ENCODE measurements at regions not wholly inside any gene's neighbourhood (a gene's known extent, or its start where the extent isn't known, plus 50 kb on each side); places are given as distances from the start of the nearest gene placed in this dataset.

DNA sequence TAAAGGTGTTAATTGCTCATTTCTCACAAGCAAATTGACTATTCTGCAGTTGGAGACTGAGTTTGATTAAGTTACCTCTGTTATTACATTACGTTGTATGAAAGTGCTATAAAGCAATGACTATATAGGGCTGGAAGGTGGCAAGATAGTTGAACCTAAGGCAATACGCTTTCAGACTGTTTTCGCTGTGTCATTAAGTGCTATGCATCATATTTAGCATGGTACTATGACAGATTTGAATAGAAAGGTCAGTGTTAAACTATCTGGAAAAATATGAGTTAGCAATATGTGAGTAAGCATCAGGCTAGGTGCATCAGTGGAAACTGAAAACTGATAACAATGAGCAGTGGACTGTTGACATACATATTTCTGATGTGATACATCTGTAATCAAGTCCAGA lies 206.0 kb upstream of the ARHGAP24 start:
- 81 to 87% (median 86%) methylated on average over 3 of the region's 3 CpGs for WGBS, 3 donors
- no peaks in the 10 kb centered on the region for H3K4me1 ChIP-seq (ENCODE audit: insufficient read depth)
- DNase-seq = no peak
- intact Hi-C loops (cut with DNase I) = no loop called here
- H3K4me3 ChIP-seq = no peak overlapping the region
- H3K27me3 ChIP-seq = no peaks in the 10 kb centered on the region
- H3K9me3 ChIP-seq = no peaks in the 10 kb centered on the region
- TF ChIP-seq POLR2A (IDR thresholded peaks at IDR 0.05) = no peak
- TF ChIP-seq, protein P1, sequence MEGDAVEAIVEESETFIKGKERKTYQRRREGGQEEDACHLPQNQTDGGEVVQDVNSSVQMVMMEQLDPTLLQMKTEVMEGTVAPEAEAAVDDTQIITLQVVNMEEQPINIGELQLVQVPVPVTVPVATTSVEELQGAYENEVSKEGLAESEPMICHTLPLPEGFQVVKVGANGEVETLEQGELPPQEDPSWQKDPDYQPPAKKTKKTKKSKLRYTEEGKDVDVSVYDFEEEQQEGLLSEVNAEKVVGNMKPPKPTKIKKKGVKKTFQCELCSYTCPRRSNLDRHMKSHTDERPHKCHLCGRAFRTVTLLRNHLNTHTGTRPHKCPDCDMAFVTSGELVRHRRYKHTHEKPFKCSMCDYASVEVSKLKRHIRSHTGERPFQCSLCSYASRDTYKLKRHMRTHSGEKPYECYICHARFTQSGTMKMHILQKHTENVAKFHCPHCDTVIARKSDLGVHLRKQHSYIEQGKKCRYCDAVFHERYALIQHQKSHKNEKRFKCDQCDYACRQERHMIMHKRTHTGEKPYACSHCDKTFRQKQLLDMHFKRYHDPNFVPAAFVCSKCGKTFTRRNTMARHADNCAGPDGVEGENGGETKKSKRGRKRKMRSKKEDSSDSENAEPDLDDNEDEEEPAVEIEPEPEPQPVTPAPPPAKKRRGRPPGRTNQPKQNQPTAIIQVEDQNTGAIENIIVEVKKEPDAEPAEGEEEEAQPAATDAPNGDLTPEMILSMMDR (IDR thresholded peaks at IDR 0.05) = no peak
- TF ChIP-seq EP300 (IDR thresholded peaks at IDR 0.05) = no peak
- H3K27ac ChIP-seq = no peak overlapping the region
- H3K36me3 ChIP-seq = no peaks in the 10 kb centered on the region

- Histone ChIP-seq H3K4me1 (ENCODE audit: insufficient read depth) (no peaks in the 10 kb centered on the region), H3K27me3 (no peaks in the 10 kb centered on the region), H3K9me3 (no peaks in the 10 kb centered on the region), H3K27ac (no peak overlapping the region), H3K36me3 (no peaks in the 10 kb centered on the region), H3K4me3 (no peak overlapping the region)
- 89 to 92% (median 90%) methylated on average over 4 of the region's 4 CpGs for WGBS, 3 donors
- intact Hi-C loops (cut with DNase I) = no loop called here
- DNase-seq = no peak
- TF ChIP-seq POLR2A (IDR thresholded peaks at IDR 0.05) (no peak), EP300 (IDR thresholded peaks at IDR 0.05) (no peak)
- TF ChIP-seq, protein P1 (IDR thresholded peaks at IDR 0.05) = no peak
Observed at GRCh38 chr4:85274955-85275354, 200.0 kb upstream of the ARHGAP24 start.

DNA sequence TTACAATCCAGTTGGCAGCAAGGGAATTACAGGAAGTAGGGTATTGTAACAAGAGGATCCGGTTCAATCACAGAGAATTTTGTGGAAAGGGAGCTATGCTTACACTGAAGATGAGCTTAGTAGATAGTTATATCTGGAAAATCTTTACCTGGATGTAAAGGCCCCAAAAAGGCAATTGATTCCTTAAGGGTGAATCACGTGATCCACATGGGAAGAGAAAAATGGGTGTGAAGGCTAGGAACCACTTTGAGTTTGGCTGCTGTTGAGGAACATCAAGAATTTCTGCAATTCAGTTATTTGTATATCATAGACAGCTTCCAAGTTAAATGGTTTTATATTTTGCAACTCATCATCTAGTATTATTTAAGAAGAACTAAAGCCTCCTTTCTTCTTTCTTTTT lies 194.0 kb upstream of the ARHGAP24 start:
- no peaks in the 10 kb centered on the region for H3K36me3 ChIP-seq
- TF ChIP-seq, protein P1 (IDR thresholded peaks at IDR 0.05) = no peak
- no peak for TF ChIP-seq EP300 (IDR thresholded peaks at IDR 0.05)
- TF ChIP-seq POLR2A (IDR thresholded peaks at IDR 0.05) = no peak
- no peak overlapping the region for H3K4me3 ChIP-seq
- DNase-seq = no peak
- no peaks in the 10 kb centered on the region for H3K9me3 ChIP-seq
- 77 to 82% (median 79%) methylated on average over 2 of the region's 2 CpGs for WGBS, 3 donors
- intact Hi-C loops (cut with DNase I) = no loop called here
- H3K27ac ChIP-seq = no peak overlapping the region
- no peaks in the 10 kb centered on the region for H3K4me1 ChIP-seq (ENCODE audit: insufficient read depth)
- H3K27me3 ChIP-seq = no peaks in the 10 kb centered on the region

DNA sequence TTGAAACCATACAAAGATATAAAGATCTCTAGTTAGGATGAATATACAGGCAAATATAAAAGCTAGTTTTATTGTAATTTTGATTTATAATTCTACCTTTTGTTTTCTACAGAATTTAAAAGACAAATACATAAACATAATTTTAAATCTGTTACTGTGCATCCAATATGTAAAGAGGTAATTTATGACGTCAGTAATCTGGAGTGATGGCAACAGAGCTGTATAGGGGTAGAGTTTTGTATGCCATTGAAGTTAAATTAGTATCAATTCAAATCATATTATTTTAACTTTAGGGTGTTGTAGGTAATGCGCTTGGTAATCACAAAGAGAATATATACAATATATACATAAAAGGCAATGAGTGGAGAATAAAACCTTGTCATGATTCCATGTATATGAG lies 183.7 kb upstream of the ARHGAP24 start:
- 73 to 90% (median 90%) methylated on average over 2 of the region's 2 CpGs for WGBS, 3 donors
- H3K36me3 ChIP-seq = no peaks in the 10 kb centered on the region
- intact Hi-C loops (cut with DNase I) = no loop called here
- no peaks in the 10 kb centered on the region for H3K4me1 ChIP-seq (ENCODE audit: insufficient read depth)
- no peak overlapping the region for H3K4me3 ChIP-seq
- H3K9me3 ChIP-seq = no peaks in the 10 kb centered on the region
- TF ChIP-seq, protein P1 (IDR thresholded peaks at IDR 0.05) = no peak
- no peak for TF ChIP-seq EP300 (IDR thresholded peaks at IDR 0.05)
- no peak for TF ChIP-seq POLR2A (IDR thresholded peaks at IDR 0.05)
- H3K27ac ChIP-seq = no peak overlapping the region
- DNase-seq = no peak
- H3K27me3 ChIP-seq = no peaks in the 10 kb centered on the region

DNA sequence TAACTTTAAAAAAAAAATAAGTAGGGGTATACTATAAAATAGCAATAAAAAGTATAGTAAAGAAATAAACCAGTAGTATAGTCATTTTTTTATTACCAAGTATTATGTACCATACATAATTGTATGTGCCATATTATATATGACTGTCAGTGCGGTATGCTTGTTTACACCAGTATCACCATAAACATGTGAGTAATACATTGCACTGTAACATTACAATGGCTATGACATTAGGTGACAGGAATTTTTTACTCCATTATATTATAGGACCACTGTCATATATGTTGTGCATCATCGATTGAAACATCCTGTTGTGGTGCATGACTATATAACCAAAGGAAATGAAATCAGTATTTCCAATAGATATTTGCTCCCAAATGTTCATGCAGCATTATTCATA lies 176.9 kb upstream of the ARHGAP24 start:
- Histone ChIP-seq H3K36me3 (no peaks in the 10 kb centered on the region), H3K27ac (no peak overlapping the region), H3K9me3 (no peaks in the 10 kb centered on the region), H3K27me3 (no peaks in the 10 kb centered on the region), H3K4me3 (no peak overlapping the region), H3K4me1 (ENCODE audit: insufficient read depth) (no peaks in the 10 kb centered on the region)
- WGBS, 3 donors = 93 to 97% (median 94%) methylated on average over 2 of the region's 2 CpGs
- intact Hi-C loops (cut with DNase I) = no loop called here
- DNase-seq = no peak
- TF ChIP-seq, protein P1 (IDR thresholded peaks at IDR 0.05) = no peak
- TF ChIP-seq EP300 (IDR thresholded peaks at IDR 0.05) (no peak), POLR2A (IDR thresholded peaks at IDR 0.05) (no peak)
